ENCODE measurements at regions not wholly inside any gene's neighbourhood (a gene's known extent, or its start where the extent isn't known, plus 50 kb on each side); places are given as distances from the start of the nearest gene placed in this dataset.

- CTCF ChIA-PET: interaction anchor here (1.4 kb wide), 1 partner anchor 51 kb away, joined by 4 read pairs; no protein-coding TSS in a partner anchor
- TF ChIP-seq PKNOX1 (IDR thresholded peaks at IDR 0.05): no peak
- TF ChIP-seq SUZ12 (IDR thresholded peaks at IDR 0.05): no peak
- TF ChIP-seq CTBP1 (IDR thresholded peaks at IDR 0.05; ENCODE audit: borderline replicate concordance): no peak
- no peak for TF ChIP-seq FOXA1 (IDR thresholded peaks at IDR 0.05)
- TF ChIP-seq ELF4 (IDR thresholded peaks at IDR 0.05): no peak
- POLR2A ChIA-PET: no interaction called here
- DNase-seq (ENCODE audit: extremely low spot score): no peak
Observed at GRCh38 chr7:128158370-128158769, 82.7 kb upstream of the LEP start.

GRCh38 chr7:128160296-128160695 is 80.8 kb upstream of the LEP start:
- DNase-seq (ENCODE audit: extremely low spot score): no peak
- ChIA-PET CTCF (no interaction called here), POLR2A (no interaction called here)
- no peak for TF ChIP-seq NFRKB (IDR thresholded peaks at IDR 0.05)
- no peak for TF ChIP-seq SUZ12 (IDR thresholded peaks at IDR 0.05)
- no peak for TF ChIP-seq FOXA1 (IDR thresholded peaks at IDR 0.05)
- TF ChIP-seq LEF1 (IDR thresholded peaks at IDR 0.05; ENCODE audit: borderline replicate concordance): no peak
- TF ChIP-seq ELF4 (IDR thresholded peaks at IDR 0.05): no peak
- no peak for TF ChIP-seq FOXK2 (IDR thresholded peaks at IDR 0.05)
- TF ChIP-seq ZNF384 (IDR thresholded peaks at IDR 0.05): no peak
- TF ChIP-seq SP1 (IDR thresholded peaks at IDR 0.05): no peak
- no peak for TF ChIP-seq BHLHE40 (IDR thresholded peaks at IDR 0.05; ENCODE audit: borderline replicate concordance)
- no peak for TF ChIP-seq ARNT (IDR thresholded peaks at IDR 0.05)

- CTCF ChIA-PET: interaction anchor here (0.6 kb wide), 1 partner anchor 26 kb away, joined by 4 read pairs; no protein-coding TSS in a partner anchor
- TF ChIP-seq ELF4 (IDR thresholded peaks at IDR 0.05) (no peak), SP1 (IDR thresholded peaks at IDR 0.05) (no peak), ARNT (IDR thresholded peaks at IDR 0.05) (no peak), BHLHE40 (IDR thresholded peaks at IDR 0.05; ENCODE audit: borderline replicate concordance) (no peak), FOXK2 (IDR thresholded peaks at IDR 0.05) (no peak), FOXA1 (IDR thresholded peaks at IDR 0.05) (no peak), FOXM1 (IDR thresholded peaks at IDR 0.05; ENCODE audit: borderline replicate concordance) (no peak), NFRKB (IDR thresholded peaks at IDR 0.05) (no peak), PKNOX1 (IDR thresholded peaks at IDR 0.05) (no peak), HDGF (IDR thresholded peaks at IDR 0.05; ENCODE audit: borderline replicate concordance) (no peak)
- DNase-seq (ENCODE audit: extremely low spot score): no peak
- POLR2A ChIA-PET: no interaction called here
Observed at GRCh38 chr7:128161466-128162125, 79.5 kb upstream of the LEP start.

GRCh38 chr7:128162666-128163065 is 78.4 kb upstream of the LEP start:
- DNase-seq (ENCODE audit: extremely low spot score): no peak
- CTCF ChIA-PET: no interaction called here
- TF ChIP-seq FOXA1 (IDR thresholded peaks at IDR 0.05): no peak
- POLR2A ChIA-PET: no interaction called here

GRCh38 chr7:128163473-128163872 is 77.6 kb upstream of the LEP start:
- no peak for TF ChIP-seq ELF4 (IDR thresholded peaks at IDR 0.05)
- no peak for TF ChIP-seq ARNT (IDR thresholded peaks at IDR 0.05)
- TF ChIP-seq HDGF (IDR thresholded peaks at IDR 0.05; ENCODE audit: borderline replicate concordance): no peak
- TF ChIP-seq FOXA1 (IDR thresholded peaks at IDR 0.05): no peak
- no peak for TF ChIP-seq CTBP1 (IDR thresholded peaks at IDR 0.05; ENCODE audit: borderline replicate concordance)
- no peak for TF ChIP-seq TARDBP (IDR thresholded peaks at IDR 0.05)
- no peak for TF ChIP-seq NFRKB (IDR thresholded peaks at IDR 0.05)
- TF ChIP-seq SP1 (IDR thresholded peaks at IDR 0.05): no peak
- no peak for TF ChIP-seq SUZ12 (IDR thresholded peaks at IDR 0.05)
- TF ChIP-seq FOXM1 (IDR thresholded peaks at IDR 0.05; ENCODE audit: borderline replicate concordance): no peak
- no peak for TF ChIP-seq LEF1 (IDR thresholded peaks at IDR 0.05; ENCODE audit: borderline replicate concordance)
- TF ChIP-seq PKNOX1 (IDR thresholded peaks at IDR 0.05): no peak
- TF ChIP-seq BHLHE40 (IDR thresholded peaks at IDR 0.05; ENCODE audit: borderline replicate concordance): no peak
- TF ChIP-seq L3MBTL2 (conservative IDR thresholded peaks at IDR 0.05): no peak
- TF ChIP-seq ZNF384 (IDR thresholded peaks at IDR 0.05): no peak
- TF ChIP-seq FOXK2 (IDR thresholded peaks at IDR 0.05): no peak
- ChIA-PET CTCF (interaction anchor here (0.5 to 0.8 kb wide), 2 partner anchors 25 to 28 kb away, joined by 3 read pairs; no protein-coding TSS in a partner anchor), POLR2A (no interaction called here)
- no peak for DNase-seq (ENCODE audit: extremely low spot score)

- ChIA-PET CTCF (interaction anchor here (0.5 to 0.8 kb wide), 2 partner anchors 26 to 44 kb away, joined by 3 to 4 read pairs; no protein-coding TSS in a partner anchor), POLR2A (no interaction called here)
- no peak for DNase-seq (ENCODE audit: extremely low spot score)
- TF ChIP-seq SUZ12 (IDR thresholded peaks at IDR 0.05) (no peak), ELF4 (IDR thresholded peaks at IDR 0.05) (no peak), L3MBTL2 (conservative IDR thresholded peaks at IDR 0.05) (no peak), FOXK2 (IDR thresholded peaks at IDR 0.05) (no peak), NFRKB (IDR thresholded peaks at IDR 0.05) (no peak), CTBP1 (IDR thresholded peaks at IDR 0.05; ENCODE audit: borderline replicate concordance) (no peak), FOXM1 (IDR thresholded peaks at IDR 0.05; ENCODE audit: borderline replicate concordance) (no peak), SP1 (IDR thresholded peaks at IDR 0.05) (no peak), ARNT (IDR thresholded peaks at IDR 0.05) (no peak), ZNF384 (IDR thresholded peaks at IDR 0.05) (no peak), TARDBP (IDR thresholded peaks at IDR 0.05) (no peak), BHLHE40 (IDR thresholded peaks at IDR 0.05; ENCODE audit: borderline replicate concordance) (no peak), HDGF (IDR thresholded peaks at IDR 0.05; ENCODE audit: borderline replicate concordance) (no peak), LEF1 (IDR thresholded peaks at IDR 0.05; ENCODE audit: borderline replicate concordance) (no peak), FOXA1 (IDR thresholded peaks at IDR 0.05) (no peak), PKNOX1 (IDR thresholded peaks at IDR 0.05) (no peak)
Observed at GRCh38 chr7:128164061-128164954, 76.8 kb upstream of the LEP start.
